ENCODE measurements at regions not wholly inside any gene's neighbourhood (a gene's known extent, or its start where the extent isn't known, plus 50 kb on each side); places are given as distances from the start of the nearest gene placed in this dataset.
A peak's percentile ranks its signal among the peaks of the same experiment; 100 is the strongest.

DNA sequence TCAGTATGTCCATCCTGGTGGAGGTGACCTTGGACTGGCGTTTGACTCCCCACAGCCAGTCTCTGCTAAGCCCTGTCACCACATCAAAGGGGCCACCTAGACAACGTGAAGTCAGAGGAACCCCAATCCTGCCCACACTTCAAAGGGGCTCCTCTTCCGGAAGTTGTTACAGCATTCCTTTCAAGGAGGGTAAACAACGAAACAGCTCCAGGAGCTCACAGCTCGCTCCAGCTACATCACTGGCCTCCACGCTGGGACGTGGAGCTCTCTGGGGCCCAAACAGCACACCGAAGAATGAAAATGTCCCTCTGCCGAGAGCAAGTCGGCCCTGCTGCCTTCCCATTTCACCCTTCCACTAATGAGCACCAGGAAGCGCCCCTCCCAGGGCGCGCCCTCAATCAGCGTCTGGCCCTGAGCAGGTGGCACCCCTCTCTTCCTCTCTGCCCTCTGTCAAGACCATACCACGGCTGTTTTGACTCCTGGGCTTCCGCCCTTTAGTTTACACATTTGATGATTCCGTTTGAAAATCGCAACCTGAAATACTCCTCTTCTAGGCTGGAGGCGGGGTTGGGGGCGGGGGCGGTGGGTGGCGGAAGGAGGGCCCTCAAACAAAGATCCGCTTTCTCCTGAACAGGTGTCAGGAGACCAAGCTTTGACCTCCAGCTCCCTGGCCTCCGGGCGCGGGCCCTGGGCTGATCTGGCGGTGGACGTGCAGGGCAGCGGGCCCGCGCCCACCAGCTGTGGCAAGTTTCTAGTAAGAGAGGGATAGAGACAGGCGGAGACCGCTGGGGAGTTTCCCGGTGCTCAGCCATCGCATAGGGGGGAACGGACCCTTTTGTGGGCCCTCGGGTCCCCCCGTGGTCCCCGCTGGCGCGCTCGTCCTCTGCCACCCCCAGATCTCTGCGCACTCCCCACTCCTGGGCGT is 53.1 kb upstream of the KDM7A start (continued):
- TF ChIP-seq, protein P1, sequence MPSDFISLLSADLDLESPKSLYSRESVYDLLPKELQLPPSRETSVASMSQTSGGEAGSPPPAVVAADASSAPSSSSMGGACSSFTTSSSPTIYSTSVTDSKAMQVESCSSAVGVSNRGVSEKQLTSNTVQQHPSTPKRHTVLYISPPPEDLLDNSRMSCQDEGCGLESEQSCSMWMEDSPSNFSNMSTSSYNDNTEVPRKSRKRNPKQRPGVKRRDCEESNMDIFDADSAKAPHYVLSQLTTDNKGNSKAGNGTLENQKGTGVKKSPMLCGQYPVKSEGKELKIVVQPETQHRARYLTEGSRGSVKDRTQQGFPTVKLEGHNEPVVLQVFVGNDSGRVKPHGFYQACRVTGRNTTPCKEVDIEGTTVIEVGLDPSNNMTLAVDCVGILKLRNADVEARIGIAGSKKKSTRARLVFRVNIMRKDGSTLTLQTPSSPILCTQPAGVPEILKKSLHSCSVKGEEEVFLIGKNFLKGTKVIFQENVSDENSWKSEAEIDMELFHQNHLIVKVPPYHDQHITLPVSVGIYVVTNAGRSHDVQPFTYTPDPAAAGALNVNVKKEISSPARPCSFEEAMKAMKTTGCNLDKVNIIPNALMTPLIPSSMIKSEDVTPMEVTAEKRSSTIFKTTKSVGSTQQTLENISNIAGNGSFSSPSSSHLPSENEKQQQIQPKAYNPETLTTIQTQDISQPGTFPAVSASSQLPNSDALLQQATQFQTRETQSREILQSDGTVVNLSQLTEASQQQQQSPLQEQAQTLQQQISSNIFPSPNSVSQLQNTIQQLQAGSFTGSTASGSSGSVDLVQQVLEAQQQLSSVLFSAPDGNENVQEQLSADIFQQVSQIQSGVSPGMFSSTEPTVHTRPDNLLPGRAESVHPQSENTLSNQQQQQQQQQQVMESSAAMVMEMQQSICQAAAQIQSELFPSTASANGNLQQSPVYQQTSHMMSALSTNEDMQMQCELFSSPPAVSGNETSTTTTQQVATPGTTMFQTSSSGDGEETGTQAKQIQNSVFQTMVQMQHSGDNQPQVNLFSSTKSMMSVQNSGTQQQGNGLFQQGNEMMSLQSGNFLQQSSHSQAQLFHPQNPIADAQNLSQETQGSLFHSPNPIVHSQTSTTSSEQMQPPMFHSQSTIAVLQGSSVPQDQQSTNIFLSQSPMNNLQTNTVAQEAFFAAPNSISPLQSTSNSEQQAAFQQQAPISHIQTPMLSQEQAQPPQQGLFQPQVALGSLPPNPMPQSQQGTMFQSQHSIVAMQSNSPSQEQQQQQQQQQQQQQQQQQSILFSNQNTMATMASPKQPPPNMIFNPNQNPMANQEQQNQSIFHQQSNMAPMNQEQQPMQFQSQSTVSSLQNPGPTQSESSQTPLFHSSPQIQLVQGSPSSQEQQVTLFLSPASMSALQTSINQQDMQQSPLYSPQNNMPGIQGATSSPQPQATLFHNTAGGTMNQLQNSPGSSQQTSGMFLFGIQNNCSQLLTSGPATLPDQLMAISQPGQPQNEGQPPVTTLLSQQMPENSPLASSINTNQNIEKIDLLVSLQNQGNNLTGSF (CRISPR knock-in tag; IDR thresholded peaks at IDR 0.05), result peak; percentile 81
- peak; percentile 93 for TF ChIP-seq SIX4 (CRISPR knock-in tag; IDR thresholded peaks at IDR 0.05)
- TF ChIP-seq BCL6 (CRISPR knock-in tag; IDR thresholded peaks at IDR 0.05), result peak; percentile 98
- TF ChIP-seq POLR2AphosphoS5 (IDR thresholded peaks at IDR 0.05; ENCODE audit: low read depth, low read length), result peak; percentile 60
- TF ChIP-seq, protein P2, sequence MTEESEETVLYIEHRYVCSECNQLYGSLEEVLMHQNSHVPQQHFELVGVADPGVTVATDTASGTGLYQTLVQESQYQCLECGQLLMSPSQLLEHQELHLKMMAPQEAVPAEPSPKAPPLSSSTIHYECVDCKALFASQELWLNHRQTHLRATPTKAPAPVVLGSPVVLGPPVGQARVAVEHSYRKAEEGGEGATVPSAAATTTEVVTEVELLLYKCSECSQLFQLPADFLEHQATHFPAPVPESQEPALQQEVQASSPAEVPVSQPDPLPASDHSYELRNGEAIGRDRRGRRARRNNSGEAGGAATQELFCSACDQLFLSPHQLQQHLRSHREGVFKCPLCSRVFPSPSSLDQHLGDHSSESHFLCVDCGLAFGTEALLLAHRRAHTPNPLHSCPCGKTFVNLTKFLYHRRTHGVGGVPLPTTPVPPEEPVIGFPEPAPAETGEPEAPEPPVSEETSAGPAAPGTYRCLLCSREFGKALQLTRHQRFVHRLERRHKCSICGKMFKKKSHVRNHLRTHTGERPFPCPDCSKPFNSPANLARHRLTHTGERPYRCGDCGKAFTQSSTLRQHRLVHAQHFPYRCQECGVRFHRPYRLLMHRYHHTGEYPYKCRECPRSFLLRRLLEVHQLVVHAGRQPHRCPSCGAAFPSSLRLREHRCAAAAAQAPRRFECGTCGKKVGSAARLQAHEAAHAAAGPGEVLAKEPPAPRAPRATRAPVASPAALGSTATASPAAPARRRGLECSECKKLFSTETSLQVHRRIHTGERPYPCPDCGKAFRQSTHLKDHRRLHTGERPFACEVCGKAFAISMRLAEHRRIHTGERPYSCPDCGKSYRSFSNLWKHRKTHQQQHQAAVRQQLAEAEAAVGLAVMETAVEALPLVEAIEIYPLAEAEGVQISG (CRISPR knock-in tag; IDR thresholded peaks at IDR 0.05), result peak; percentile 72
- TF ChIP-seq RARA (CRISPR knock-in tag; IDR thresholded peaks at IDR 0.05), result peak; percentile 98
- peak; percentile 88 for TF ChIP-seq ELF1 (CRISPR knock-in tag; IDR thresholded peaks at IDR 0.05)
- no peak for TF ChIP-seq NBN (conservative IDR thresholded peaks at IDR 0.05)
- TF ChIP-seq GATAD2A (CRISPR knock-in tag; IDR thresholded peaks at IDR 0.05), result peak; percentile 98
- TF ChIP-seq ETV6 (CRISPR knock-in tag; conservative IDR thresholded peaks at IDR 0.05), result peak; percentile 86; the same call in 1 of the 2 replicates
- TF ChIP-seq, protein P3, sequence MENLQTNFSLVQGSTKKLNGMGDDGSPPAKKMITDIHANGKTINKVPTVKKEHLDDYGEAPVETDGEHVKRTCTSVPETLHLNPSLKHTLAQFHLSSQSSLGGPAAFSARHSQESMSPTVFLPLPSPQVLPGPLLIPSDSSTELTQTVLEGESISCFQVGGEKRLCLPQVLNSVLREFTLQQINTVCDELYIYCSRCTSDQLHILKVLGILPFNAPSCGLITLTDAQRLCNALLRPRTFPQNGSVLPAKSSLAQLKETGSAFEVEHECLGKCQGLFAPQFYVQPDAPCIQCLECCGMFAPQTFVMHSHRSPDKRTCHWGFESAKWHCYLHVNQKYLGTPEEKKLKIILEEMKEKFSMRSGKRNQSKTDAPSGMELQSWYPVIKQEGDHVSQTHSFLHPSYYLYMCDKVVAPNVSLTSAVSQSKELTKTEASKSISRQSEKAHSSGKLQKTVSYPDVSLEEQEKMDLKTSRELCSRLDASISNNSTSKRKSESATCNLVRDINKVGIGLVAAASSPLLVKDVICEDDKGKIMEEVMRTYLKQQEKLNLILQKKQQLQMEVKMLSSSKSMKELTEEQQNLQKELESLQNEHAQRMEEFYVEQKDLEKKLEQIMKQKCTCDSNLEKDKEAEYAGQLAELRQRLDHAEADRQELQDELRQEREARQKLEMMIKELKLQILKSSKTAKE (CRISPR knock-in tag; IDR thresholded peaks at IDR 0.05; ENCODE audit: borderline replicate concordance), result peak; percentile 99
- peak; percentile 39; the same call in 1 of the 2 replicates for TF ChIP-seq SP4 (CRISPR knock-in tag; IDR thresholded peaks at IDR 0.05)
- peak; percentile 92; the same call in 1 of the 2 replicates for TF ChIP-seq ZBTB1 (CRISPR knock-in tag; IDR thresholded peaks at IDR 0.05; ENCODE audit: borderline replicate concordance)
- no peak; the same call in 1 of the 2 replicates for TF ChIP-seq ZNF598 (CRISPR knock-in tag; IDR thresholded peaks at IDR 0.05; ENCODE audit: borderline replicate concordance)
- peak; percentile 72 for TF ChIP-seq ATF7-NPFF (CRISPR knock-in tag; IDR thresholded peaks at IDR 0.05; ENCODE audit: low read depth)

Measured in HepG2 (cell line).